Stomach (tissue), 4 donors: ENCODE measurements at regions not wholly inside any gene's neighbourhood (a gene's known extent, or its start where the extent isn't known, plus 50 kb on each side); places are given as distances from the start of the nearest gene placed in this dataset.

ENCODE experiments used
- CTCF ChIP-seq, 7 experiments: fragments of 450-650 bp in 4 of 7; fragments of 200-600 bp in 3 of 7; sonication (generic) in 3 of 7; IDR thresholded peaks; one replicate each; pipeline ENCODE4 v1.5.1; 2016 to 2019; ENCODE audit warnings: antibody characterized with exemption in 7 of 7, control low read depth in 2 of 7, mild to moderate bottlenecking in 1 of 7
- POLR2A ChIP-seq, 4 donors: fragments of 450-650 bp; IDR thresholded peaks; one replicate each; pipeline ENCODE4 v1.6.1; 2016; ENCODE audit warnings: antibody characterized with exemption in 4 of 4, control low read depth in 2 of 4, mild to moderate bottlenecking in 1 of 4, moderate library complexity in 1 of 4

- TF ChIP-seq CTCF (IDR thresholded peaks at IDR 0.05) (no peak), POLR2A (IDR thresholded peaks at IDR 0.05) (no peak)
Observed at GRCh38 chr13:90385781-90386489, 961.6 kb upstream of the MIR17HG start.
